HEK293 (cell line): ENCODE measurements at regions not wholly inside any gene's neighbourhood (a gene's known extent, or its start where the extent isn't known, plus 50 kb on each side); places are given as distances from the start of the nearest gene placed in this dataset.
A peak's percentile ranks its signal among the peaks of the same experiment; 100 is the strongest.

ENCODE experiments used
- ELK4 ChIP-seq: IDR thresholded peaks from 2 replicates; pipeline ENCODE4 v1.6.1; 2011; ENCODE audit warnings: mild to moderate bottlenecking, low read depth, low read length, borderline replicate concordance
- KLF8 ChIP-seq: fragments of 450-650 bp; formaldehyde crosslinking; IDR thresholded peaks from 2 replicates; pipeline ENCODE4 v1.5.1; 2016; ENCODE audit warnings: missing biosample characterization, missing genetic modification characterization
- PRDM10 ChIP-seq: fragments of 450-650 bp; formaldehyde crosslinking; IDR thresholded peaks from 2 replicates; pipeline ENCODE4 v1.5.1; 2016; ENCODE audit warnings: missing biosample characterization, missing genetic modification characterization
- PRDM2 ChIP-seq: fragments of 450-650 bp; formaldehyde crosslinking; IDR thresholded peaks from 2 replicates; pipeline ENCODE4 v1.5.1; 2016; ENCODE audit warnings: missing biosample characterization, missing genetic modification characterization, borderline replicate concordance
- ZBTB48 ChIP-seq: fragments of 450-650 bp; formaldehyde crosslinking; IDR thresholded peaks from 2 replicates; pipeline ENCODE4 v1.5.1; 2016; ENCODE audit warnings: missing biosample characterization, missing genetic modification characterization
- ZFP69B ChIP-seq: fragments of 450-650 bp; formaldehyde crosslinking; IDR thresholded peaks from 2 replicates; pipeline ENCODE4 v1.5.1; 2016; ENCODE audit warnings: missing biosample characterization, missing genetic modification characterization
- ZNF10 ChIP-seq: fragments of 450-650 bp; formaldehyde crosslinking; IDR thresholded peaks from 2 replicates; pipeline ENCODE4 v1.5.1; 2017; ENCODE audit warnings: missing biosample characterization, missing genetic modification characterization
- ZNF146 ChIP-seq: fragments of 450-650 bp; formaldehyde crosslinking; IDR thresholded peaks from 2 replicates; pipeline ENCODE4 v1.5.1; 2016; ENCODE audit warnings: missing biosample characterization, missing genetic modification characterization
- ZNF157 ChIP-seq: fragments of 450-650 bp; formaldehyde crosslinking; IDR thresholded peaks from 2 replicates; pipeline ENCODE4 v1.5.1; 2016; ENCODE audit warnings: missing biosample characterization, missing genetic modification characterization
- ZNF16 ChIP-seq: fragments of 450-650 bp; formaldehyde crosslinking; IDR thresholded peaks from 2 replicates; pipeline ENCODE4 v1.5.1; 2016; ENCODE audit warnings: low read depth, missing biosample characterization, missing genetic modification characterization
- ZNF24 ChIP-seq: fragments of 450-650 bp; formaldehyde crosslinking; IDR thresholded peaks from 2 replicates; pipeline ENCODE4 v1.5.1; 2016; ENCODE audit warnings: missing biosample characterization, missing genetic modification characterization
- ZNF354C ChIP-seq: fragments of 450-650 bp; formaldehyde crosslinking; IDR thresholded peaks from 2 replicates; pipeline ENCODE4 v1.5.1; 2016; ENCODE audit warnings: missing biosample characterization, missing genetic modification characterization, low read depth, borderline replicate concordance
- ZNF37A ChIP-seq: fragments of 450-650 bp; IDR thresholded peaks from 2 replicates; pipeline ENCODE4 v1.5.1; 2018; ENCODE audit warnings: missing biosample characterization, missing genetic modification characterization
- ZNF521 ChIP-seq: fragments of 450-650 bp; formaldehyde crosslinking; IDR thresholded peaks from 2 replicates; pipeline ENCODE4 v1.5.1; 2017; ENCODE audit warnings: missing biosample characterization, mild to moderate bottlenecking, missing genetic modification characterization
- ZNF670 ChIP-seq: fragments of 450-650 bp; formaldehyde crosslinking; IDR thresholded peaks from 2 replicates; pipeline ENCODE4 v1.5.1; 2016; ENCODE audit warnings: missing biosample characterization, missing genetic modification characterization, low read depth
- ZNF777 ChIP-seq: fragments of 450-650 bp; formaldehyde crosslinking; IDR thresholded peaks from 2 replicates; pipeline ENCODE4 v1.5.1; 2017; ENCODE audit warnings: missing biosample characterization, missing genetic modification characterization, borderline replicate concordance
- ZNF792 ChIP-seq: fragments of 450-650 bp; formaldehyde crosslinking; IDR thresholded peaks from 2 replicates; pipeline ENCODE4 v1.5.1; 2016; ENCODE audit warnings: missing biosample characterization, missing genetic modification characterization
- ZXDB ChIP-seq: fragments of 450-650 bp; formaldehyde crosslinking; IDR thresholded peaks from 2 replicates; pipeline ENCODE4 v1.5.1; 2016; ENCODE audit warnings: missing biosample characterization, missing genetic modification characterization
- TF ChIP-seq, protein P1 (sequence below): fragments of 450-650 bp; formaldehyde crosslinking; conservative IDR thresholded peaks from 2 replicates; pipeline ENCODE4 v1.5.1; 2016; ENCODE audit warnings: low read depth, missing biosample characterization, missing genetic modification characterization
- TF ChIP-seq, protein P2 (sequence below): fragments of 450-650 bp; IDR thresholded peaks from 2 replicates; pipeline ENCODE4 v1.5.1; 2018; ENCODE audit warnings: missing biosample characterization, mild to moderate bottlenecking, missing genetic modification characterization
- TF ChIP-seq, protein P3 (sequence below): fragments of 450-650 bp; formaldehyde crosslinking; IDR thresholded peaks from 2 replicates; pipeline ENCODE4 v1.5.1; 2017; ENCODE audit warnings: missing biosample characterization, missing genetic modification characterization

GRCh38 chr6:163745536-163746400 is 331.2 kb downstream of the QKI start (continued):
- TF ChIP-seq PRDM2 (tag by site-specific recombination) (no peak), PRDM10 (tag by site-specific recombination) (peak; percentile 47; the same call in 1 of the 2 replicates), ZFP69B (tag by site-specific recombination) (0 out of 2 replicates have a peak, but pooled peaks have one; percentile 49), ZNF157 (tag by site-specific recombination) (no peak), ZNF16 (tag by site-specific recombination) (no peak), ZNF37A (no peak), ZNF354C (no peak), ZXDB (peak; percentile 86), ZNF521 (no peak), ZNF24 (tag by site-specific recombination) (peak; percentile 75; the same call in 1 of the 2 replicates), KLF8 (tag by site-specific recombination) (peak; percentile 82), ZNF777 (tag by site-specific recombination) (no peak), ZNF10 (tag by site-specific recombination) (peak; percentile 60; the same call in 1 of the 2 replicates), ZNF792 (tag by site-specific recombination) (no peak), ZNF146 (tag by site-specific recombination) (no peak), ZBTB48 (tag by site-specific recombination) (no peak), ELK4 (no peak), ZNF670 (tag by site-specific recombination) (no peak)
- TF ChIP-seq, protein P1, sequence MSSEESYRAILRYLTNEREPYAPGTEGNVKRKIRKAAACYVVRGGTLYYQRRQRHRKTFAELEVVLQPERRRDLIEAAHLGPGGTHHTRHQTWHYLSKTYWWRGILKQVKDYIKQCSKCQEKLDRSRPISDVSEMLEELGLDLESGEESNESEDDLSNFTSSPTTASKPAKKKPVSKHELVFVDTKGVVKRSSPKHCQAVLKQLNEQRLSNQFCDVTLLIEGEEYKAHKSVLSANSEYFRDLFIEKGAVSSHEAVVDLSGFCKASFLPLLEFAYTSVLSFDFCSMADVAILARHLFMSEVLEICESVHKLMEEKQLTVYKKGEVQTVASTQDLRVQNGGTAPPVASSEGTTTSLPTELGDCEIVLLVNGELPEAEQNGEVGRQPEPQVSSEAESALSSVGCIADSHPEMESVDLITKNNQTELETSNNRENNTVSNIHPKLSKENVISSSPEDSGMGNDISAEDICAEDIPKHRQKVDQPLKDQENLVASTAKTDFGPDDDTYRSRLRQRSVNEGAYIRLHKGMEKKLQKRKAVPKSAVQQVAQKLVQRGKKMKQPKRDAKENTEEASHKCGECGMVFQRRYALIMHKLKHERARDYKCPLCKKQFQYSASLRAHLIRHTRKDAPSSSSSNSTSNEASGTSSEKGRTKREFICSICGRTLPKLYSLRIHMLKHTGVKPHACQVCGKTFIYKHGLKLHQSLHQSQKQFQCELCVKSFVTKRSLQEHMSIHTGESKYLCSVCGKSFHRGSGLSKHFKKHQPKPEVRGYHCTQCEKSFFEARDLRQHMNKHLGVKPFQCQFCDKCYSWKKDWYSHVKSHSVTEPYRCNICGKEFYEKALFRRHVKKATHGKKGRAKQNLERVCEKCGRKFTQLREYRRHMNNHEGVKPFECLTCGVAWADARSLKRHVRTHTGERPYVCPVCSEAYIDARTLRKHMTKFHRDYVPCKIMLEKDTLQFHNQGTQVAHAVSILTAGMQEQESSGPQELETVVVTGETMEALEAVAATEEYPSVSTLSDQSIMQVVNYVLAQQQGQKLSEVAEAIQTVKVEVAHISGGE (tag by site-specific recombination): no peak
- TF ChIP-seq, protein P2, sequence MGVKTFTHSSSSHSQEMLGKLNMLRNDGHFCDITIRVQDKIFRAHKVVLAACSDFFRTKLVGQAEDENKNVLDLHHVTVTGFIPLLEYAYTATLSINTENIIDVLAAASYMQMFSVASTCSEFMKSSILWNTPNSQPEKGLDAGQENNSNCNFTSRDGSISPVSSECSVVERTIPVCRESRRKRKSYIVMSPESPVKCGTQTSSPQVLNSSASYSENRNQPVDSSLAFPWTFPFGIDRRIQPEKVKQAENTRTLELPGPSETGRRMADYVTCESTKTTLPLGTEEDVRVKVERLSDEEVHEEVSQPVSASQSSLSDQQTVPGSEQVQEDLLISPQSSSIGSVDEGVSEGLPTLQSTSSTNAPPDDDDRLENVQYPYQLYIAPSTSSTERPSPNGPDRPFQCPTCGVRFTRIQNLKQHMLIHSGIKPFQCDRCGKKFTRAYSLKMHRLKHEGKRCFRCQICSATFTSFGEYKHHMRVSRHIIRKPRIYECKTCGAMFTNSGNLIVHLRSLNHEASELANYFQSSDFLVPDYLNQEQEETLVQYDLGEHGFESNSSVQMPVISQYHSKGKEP: no peak
- TF ChIP-seq, protein P3, sequence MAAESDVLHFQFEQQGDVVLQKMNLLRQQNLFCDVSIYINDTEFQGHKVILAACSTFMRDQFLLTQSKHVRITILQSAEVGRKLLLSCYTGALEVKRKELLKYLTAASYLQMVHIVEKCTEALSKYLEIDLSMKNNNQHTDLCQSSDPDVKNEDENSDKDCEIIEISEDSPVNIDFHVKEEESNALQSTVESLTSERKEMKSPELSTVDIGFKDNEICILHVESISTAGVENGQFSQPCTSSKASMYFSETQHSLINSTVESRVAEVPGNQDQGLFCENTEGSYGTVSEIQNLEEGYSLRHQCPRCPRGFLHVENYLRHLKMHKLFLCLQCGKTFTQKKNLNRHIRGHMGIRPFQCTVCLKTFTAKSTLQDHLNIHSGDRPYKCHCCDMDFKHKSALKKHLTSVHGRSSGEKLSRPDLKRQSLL (tag by site-specific recombination): no peak
